Activated CD4-positive, CD25-positive, alpha-beta regulatory T cell treated with anti-CD3 and anti-CD28 coated beads, Interleukin-2, amount 50 U/mL, for 72 hours (primary cell): ENCODE measurements at regions not wholly inside any gene's neighbourhood (a gene's known extent, or its start where the extent isn't known, plus 50 kb on each side); places are given as distances from the start of the nearest gene placed in this dataset.
"Not testable (repeated sequence)": the region's sequence is repeated elsewhere in the genome, so short reads cannot be mapped to it uniquely, and the experiment has no call there.

Experiments used
- DNase-seq: peaks from one replicate; pipeline ENCODE4 v3.0.0; 2021

- DNase-seq: no peak
These were observed 119.2 kb upstream of the ANK3 start for GRCh38 chr10:60508831-60509230.

GRCh38 chr10:60508037-60508436 is 118.4 kb upstream of the ANK3 start:
- DNase-seq: no peak

- DNase-seq: no peak
These were observed 112.9 kb upstream of the ANK3 start for GRCh38 chr10:60502621-60503020.

GRCh38 chr10:60498985-60499384 is 109.3 kb upstream of the ANK3 start:
- DNase-seq: no peak

DNA sequence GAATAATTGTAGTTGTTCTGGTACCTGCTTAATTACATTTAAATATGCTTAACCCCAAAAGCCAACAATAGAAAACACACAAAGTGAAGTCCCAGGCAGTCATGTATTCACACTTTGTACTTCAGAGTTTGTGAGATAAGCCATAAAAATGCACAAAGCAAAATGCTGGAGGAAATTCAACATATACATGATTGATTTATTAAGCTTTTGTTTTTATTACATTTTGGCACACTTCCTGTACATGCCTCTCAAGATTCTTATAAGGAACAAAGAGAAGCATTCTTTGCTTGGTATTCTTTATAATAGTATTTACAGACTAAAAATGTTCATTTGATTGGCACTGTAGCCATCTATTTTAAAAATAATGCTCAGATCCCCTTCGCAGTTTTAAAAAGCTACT is 107.7 kb upstream of the ANK3 start:
- DNase-seq: no peak

- no peak for DNase-seq
These were observed 106.5 kb upstream of the ANK3 start for GRCh38 chr10:60496181-60496580.

GRCh38 chr10:60495338-60496055 is 105.8 kb upstream of the ANK3 start:
- DNase-seq: no peak

- DNase-seq: no peak
These were observed 105.1 kb upstream of the ANK3 start for GRCh38 chr10:60494774-60495173.

DNA sequence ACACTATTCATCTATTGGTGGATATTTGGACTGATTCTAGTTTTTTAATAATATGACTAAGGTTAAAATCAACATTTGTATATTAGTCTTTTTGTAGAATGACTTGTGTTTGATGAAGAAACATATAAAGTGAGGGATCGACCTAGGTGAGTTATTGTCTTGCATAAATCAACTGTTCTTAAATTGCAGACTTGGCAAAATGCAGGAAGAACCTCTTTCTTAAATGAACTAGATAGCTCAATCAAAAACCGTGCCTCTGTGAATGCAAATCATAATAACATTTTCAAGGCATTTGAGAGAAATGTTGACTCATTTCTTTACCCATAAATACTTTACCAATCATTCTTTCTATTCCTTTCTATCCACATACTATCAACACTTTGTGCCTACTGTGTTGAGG is 101.5 kb upstream of the ANK3 start:
- DNase-seq: no peak

DNA sequence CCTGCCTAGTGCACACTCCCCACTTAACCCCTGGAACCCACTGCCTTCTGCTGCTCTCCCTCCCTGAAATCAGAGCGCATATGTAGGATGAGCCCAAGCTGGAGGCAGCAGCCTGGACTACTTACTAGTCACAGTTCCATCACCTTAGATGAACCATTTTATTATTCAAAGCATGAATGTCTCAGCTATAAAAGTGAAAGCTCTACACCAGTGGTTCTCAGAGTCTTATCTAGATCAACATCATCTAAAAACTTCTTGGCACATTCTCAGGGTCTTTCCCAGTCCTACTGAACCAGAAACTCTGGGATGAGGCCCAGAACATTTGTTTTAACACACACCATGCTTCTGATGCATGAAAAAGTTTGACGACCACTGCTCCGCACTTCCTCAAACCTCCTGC is 100.3 kb upstream of the ANK3 start:
- no peak for DNase-seq

DNA sequence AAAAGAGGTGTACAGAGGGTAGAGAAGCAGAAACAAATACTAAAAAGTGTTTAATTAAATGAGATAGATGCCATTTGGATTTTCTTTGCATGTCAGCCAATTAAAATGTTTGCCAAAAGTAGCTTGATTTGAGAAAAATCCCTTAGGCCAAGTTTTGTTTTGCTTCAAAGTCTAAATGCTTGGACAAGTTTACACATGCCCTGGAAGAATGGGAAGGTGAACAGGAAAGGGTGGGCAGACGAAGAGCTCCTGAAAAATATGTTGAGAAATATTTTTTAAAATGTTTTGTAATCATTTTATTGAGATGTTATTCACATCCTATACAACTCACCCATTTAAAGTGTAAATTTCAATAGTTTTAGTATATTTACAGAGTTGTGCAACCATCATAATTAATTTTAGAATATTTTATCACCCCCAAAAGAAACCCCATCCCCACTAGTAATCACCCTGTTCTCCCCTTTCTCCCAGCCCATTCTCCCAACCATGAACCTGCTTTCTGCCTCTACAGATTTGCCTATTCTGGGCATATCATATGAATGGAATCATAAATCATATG is 98.5 kb upstream of the ANK3 start:
- no peak for DNase-seq

DNA sequence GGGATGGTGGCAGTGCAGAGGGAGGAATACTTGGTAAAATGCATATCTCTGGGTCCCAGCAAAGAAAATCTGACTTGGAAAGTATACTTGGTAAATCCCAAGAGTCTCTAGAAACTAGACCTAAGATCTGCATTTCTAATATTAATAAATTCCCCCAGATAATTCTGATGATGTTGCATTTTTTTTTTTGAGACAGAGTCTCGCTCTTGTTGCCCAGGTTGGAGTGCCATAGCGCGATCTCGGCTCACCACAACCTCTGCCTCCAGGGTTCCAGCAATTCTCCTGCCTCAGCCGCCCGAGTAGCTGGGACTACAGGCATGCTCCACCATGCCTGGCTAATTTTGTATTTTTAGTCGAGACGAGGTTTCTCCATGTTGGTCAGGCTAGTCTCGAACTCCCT is 97.9 kb upstream of the ANK3 start:
- no peak for DNase-seq

DNA sequence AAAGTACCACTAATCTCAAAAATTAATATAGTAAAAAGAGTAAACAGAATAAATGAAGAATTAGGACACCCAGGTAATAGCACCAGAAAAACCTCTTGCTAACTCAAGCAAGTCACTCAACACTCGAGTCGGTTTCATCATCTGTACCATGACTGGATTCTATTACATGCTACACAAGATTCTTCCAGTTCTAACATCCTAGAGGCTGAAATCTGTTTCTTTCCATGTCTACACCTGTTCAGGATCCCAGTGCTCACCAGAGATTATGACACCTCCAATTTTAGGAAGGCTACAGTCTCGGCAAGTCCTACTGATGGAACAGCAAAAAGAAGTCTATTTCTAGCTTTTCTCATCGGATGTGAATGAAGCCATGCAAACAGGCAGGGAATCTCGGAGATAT is 95.3 kb upstream of the ANK3 start:
- DNase-seq: no peak

- DNase-seq: no peak
These were observed 91.3 kb upstream of the ANK3 start for GRCh38 chr10:60480865-60481563.

DNA sequence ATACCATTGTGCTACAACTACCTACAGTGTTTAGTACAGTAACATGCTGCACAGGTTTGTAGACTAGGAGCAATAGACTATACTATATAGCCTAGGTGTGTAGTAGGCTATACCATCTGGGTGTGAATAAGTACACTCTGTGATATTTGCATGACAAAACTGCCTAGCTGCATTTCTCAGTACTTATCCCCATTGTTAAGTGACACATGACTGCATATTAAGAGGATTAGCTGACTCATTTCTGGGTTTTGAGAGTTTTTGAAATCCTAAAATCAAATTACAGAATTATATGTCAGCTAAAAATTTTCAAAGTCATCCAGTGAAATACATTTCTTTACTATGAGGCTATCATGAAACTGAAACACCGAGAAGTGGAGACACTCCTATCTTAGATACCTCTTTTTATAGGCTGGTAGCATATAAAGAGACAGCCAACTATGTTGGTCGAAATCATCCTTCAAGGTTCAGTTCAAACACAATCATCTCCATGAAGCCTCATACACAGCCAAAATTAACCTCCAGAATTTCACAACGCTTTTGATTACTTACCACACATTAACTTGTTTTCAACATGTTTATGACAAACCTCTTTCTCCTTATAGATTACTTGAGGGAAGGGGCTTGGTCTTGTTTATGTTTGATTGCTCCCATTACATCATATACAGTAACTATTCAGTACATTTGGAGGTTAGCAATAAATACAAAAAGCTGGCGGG is 89.8 kb upstream of the ANK3 start:
- DNase-seq: no peak

DNA sequence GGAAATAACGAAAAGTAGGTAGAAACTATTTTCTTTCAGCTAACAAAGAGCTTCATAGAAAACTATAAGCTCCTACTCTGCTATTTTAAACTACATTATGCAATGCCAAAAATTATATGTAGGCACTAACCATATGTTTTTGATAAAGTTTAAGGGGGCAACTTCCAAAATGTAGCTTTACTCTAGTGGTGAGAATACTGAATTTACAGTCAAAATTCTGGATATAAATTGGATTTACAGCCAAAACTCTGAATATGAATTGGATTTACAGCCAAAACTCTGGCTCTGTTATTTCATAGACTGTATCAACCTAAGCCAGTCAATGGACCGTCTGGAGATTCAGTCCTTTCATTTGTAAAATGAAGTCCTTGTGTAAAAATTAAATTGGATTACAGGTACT is 86.8 kb upstream of the ANK3 start:
- no peak for DNase-seq

DNA sequence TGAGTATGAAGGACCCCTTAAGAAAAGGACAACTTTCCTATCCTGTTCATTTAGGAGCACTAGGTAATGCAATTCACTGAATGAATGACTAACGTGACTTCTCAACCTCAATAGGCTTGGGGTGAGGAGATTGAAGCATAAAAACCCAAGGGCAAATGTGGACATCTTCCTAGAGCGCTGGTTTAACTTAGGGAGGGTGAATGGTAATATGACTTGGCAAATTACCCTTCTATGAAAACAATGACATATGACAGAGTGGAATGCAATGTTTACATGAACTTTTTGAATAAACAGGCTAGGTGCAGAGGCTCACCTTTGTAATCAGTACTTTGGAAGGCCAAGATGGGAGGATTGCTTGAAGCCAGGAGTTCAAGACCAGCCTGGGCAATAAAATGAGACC is 83.9 kb upstream of the ANK3 start:
- no peak for DNase-seq

GRCh38 chr10:60470091-60470490 is 80.4 kb upstream of the ANK3 start:
- DNase-seq: no peak

GRCh38 chr10:60469147-60469546 is 79.5 kb upstream of the ANK3 start:
- DNase-seq: not testable (repeated sequence)

DNA sequence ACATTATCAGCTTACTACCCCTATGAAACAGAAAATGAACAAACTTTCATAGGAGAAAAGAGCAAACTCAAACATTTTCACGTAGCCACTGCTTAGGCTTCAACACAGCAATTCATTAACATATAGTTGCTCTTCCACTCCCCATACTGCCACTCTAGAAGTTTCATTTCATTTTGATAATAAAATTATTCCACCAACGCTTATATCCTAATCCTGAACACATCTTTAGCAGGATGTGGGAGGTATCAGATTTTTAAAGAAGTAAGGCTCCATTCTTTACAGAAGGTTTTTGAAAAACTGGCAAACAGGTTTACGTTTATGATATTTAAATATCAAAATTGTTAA is 77.5 kb upstream of the ANK3 start:
- no peak for DNase-seq

DNA sequence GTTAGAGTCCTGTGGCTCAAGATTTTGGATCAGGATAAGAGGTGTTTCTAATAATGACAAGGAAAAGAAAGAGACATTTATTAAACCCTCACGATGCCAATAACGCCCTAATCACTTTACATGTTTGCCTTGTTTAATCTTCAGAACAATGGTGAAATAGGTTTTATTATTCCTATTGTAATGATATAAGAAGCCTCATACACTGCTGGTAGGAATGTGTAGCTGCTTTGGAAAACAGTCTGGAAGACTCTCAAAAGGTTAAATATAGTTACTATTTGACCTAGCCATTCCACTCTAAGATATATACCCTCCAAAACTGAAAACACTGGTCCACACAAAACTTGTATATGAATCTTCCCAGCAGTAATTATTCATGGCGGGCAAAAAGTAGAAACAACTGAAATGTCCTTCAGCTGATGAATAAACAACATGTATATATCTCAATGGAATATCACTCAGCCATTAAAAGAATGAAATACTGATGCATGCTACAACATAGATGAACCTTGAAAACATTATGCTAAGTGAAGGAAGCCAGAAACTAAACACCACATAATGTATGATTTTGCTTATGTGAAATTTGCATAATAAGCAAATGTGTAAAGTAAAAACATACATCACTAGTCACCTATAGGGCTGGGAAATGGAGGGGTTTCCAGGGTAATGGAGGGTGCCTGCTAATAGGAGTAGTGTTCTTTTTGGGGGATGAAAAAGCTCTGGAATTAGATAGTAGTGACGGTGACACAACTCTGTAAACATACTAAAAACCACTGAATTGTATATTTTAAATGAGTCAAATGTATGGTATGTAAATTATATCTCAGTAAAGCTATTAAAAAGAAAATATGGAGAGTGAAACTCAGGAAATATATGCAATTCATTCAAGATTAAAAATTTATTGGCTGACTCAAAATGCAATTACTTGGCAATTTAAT is 76.9 kb upstream of the ANK3 start:
- DNase-seq: no peak

- no peak for DNase-seq
These were observed 76.1 kb upstream of the ANK3 start for GRCh38 chr10:60465801-60466200.

GRCh38 chr10:60464659-60465058 is 75.0 kb upstream of the ANK3 start:
- no peak for DNase-seq
